Activated T-helper 17 cell treated with anti-CD3 and anti-CD28 coated beads, Interleukin-2, amount 50 U/mL, for 72 hours (primary cell): ENCODE measurements at regions not wholly inside any gene's neighbourhood (a gene's known extent, or its start where the extent isn't known, plus 50 kb on each side); places are given as distances from the start of the nearest gene placed in this dataset.
"Not testable (repeated sequence)": the region's sequence is repeated elsewhere in the genome, so short reads cannot be mapped to it uniquely, and the experiment has no call there.

ENCODE experiments used
- ATAC-seq: fragments of 150-1000 bp; cut with Tn5 transposase; replicated peaks from 2 replicates; pipeline ENCODE4 v1.10.0; 2021; ENCODE audit warnings: mild to moderate bottlenecking, moderate library complexity
- H3K27ac Mint-ChIP-seq: one replicate; pipeline ENCODE4 v1.8.0; 2022; ENCODE audit warnings: mixed read lengths
- H3K27me3 Mint-ChIP-seq: one replicate; pipeline ENCODE4 v1.8.0; 2022; ENCODE audit warnings: mixed read lengths
- H3K36me3 Mint-ChIP-seq: one replicate; pipeline ENCODE4 v1.8.0; 2022; ENCODE audit warnings: low read depth, mild to moderate bottlenecking, mixed read lengths
- H3K4me1 Mint-ChIP-seq: one replicate; pipeline ENCODE4 v1.8.0; 2022; ENCODE audit warnings: mixed read lengths
- H3K4me3 Mint-ChIP-seq: one replicate; pipeline ENCODE4 v1.8.0; 2022; ENCODE audit warnings: mild to moderate bottlenecking, mixed read lengths
- H3K9me3 Mint-ChIP-seq: one replicate; pipeline ENCODE4 v1.8.0; 2022; ENCODE audit warnings: mixed read lengths

DNA sequence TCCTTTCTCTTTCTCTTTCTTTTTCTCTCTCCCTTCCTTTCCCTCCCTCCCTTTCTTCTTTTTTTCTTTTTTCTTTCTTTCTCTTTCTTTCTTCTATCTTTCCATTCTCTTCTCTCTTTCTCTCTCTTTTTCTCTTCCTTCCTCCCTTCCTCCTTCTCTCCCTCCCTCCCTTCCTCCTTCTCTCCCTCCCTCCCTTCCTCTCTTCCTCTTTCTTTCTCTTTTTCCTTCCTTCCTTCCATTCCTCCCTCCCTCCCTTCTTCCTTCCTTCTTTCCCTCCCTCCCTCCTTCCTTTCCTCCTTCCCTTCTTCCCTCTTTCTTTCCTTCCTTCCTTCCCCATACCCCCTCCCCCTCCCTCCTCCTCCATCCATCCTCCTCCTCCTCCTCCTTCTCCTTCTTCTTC lies 243.3 kb upstream of the CTNND2 start:
- peaks cover 16% of the 10 kb centered on the region for H3K9me3 Mint-ChIP-seq
- H3K4me3 Mint-ChIP-seq = no peak overlapping the region
- no peaks in the 10 kb centered on the region for H3K36me3 Mint-ChIP-seq
- no peak for ATAC-seq
- H3K27ac Mint-ChIP-seq = no peak overlapping the region
- no peaks in the 10 kb centered on the region for H3K27me3 Mint-ChIP-seq
- H3K4me1 Mint-ChIP-seq = no peaks in the 10 kb centered on the region

DNA sequence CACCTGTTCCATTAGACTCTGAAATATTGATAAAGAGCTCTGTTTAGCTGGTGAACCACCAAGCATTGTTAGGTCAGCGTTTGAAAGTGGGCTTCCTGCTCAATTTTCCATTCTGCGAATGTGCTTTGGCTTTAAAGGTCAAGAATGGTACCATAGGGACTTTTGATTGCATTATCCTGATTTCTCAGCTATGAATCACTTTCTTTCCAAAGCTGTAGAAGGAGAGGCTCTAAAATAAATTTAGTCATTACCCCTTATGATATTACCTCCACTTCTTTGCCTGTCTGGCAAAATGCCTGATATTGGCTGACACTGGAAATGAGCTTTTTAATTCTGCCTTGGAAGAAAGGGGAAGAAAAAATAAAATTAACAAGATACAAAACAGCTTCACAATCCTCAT lies 237.2 kb upstream of the CTNND2 start:
- Mint-ChIP-seq H3K4me1 (no peaks in the 10 kb centered on the region), H3K4me3 (no peak overlapping the region), H3K36me3 (no peaks in the 10 kb centered on the region), H3K27ac (no peak overlapping the region), H3K9me3 (peaks cover 14% of the 10 kb centered on the region), H3K27me3 (no peaks in the 10 kb centered on the region)
- no peak for ATAC-seq

DNA sequence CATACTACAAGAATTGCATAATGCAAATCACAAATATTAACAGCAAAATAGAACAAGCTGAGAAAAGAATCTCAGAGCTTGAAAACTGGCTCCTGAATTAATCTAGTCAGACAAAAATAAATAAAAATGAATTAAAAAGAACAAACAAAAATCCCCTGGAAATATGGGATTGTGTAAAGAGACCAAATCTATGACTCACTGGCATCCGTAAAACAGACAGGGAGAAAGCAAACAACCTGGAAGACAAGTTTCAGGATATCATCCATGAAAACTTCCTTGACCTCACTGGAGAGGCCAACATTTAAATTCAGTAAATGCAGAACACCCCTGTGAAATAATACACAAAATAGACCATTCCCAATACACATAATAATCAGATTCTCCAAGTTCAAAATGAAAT lies 229.3 kb upstream of the CTNND2 start:
- H3K36me3 Mint-ChIP-seq = no peaks in the 10 kb centered on the region
- H3K27ac Mint-ChIP-seq = no peak overlapping the region
- H3K4me1 Mint-ChIP-seq = no peaks in the 10 kb centered on the region
- H3K27me3 Mint-ChIP-seq = no peaks in the 10 kb centered on the region
- no peak for ATAC-seq
- H3K9me3 Mint-ChIP-seq = peaks cover 14% of the 10 kb centered on the region
- H3K4me3 Mint-ChIP-seq = no peak overlapping the region

DNA sequence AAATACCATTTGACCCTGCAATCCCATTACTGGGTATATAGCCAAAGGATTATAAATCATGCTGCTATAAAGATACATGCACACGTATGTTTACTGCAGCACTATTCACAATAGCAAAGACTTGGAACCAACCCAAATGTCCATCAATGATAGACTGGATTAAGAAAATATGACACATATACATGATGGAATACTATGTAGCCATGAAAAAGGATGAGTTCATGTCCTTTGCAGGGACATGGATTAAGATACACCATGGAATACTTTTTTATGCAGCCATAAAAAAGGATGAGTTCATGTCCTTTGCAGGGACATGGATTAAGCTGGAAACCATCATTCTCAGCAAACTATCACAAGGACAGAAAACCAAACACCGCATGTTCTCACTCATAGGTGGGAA lies 226.8 kb upstream of the CTNND2 start:
- not testable (repeated sequence) for H3K27ac Mint-ChIP-seq, H3K4me3 Mint-ChIP-seq, H3K27me3 Mint-ChIP-seq, H3K4me1 Mint-ChIP-seq, H3K36me3 Mint-ChIP-seq, ATAC-seq
- H3K9me3 Mint-ChIP-seq = peaks cover 12% of the 10 kb centered on the region

DNA sequence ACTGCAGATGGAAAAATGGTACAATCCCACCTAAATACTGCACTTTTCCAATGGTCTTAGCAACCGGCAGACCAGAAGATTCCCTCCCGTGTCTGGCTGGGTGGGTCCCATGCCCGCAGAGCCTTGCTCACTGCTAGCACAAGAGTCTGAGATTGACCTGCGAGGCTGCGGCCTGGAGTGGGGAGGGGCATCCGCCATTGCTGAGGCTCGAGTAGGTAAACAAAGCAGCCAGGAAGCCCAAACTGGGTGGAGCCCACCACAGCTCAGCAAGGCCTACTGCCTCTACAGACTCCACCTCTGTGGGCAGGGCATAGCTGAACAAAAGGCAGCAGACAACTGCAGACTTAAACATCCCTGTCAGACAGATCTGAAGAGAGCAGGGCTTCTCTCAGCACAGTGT lies 221.6 kb upstream of the CTNND2 start:
- H3K27me3 Mint-ChIP-seq = no peaks in the 10 kb centered on the region
- no peaks in the 10 kb centered on the region for H3K4me1 Mint-ChIP-seq
- peaks cover 10% of the 10 kb centered on the region for H3K9me3 Mint-ChIP-seq
- no peak overlapping the region for H3K4me3 Mint-ChIP-seq
- H3K36me3 Mint-ChIP-seq = no peaks in the 10 kb centered on the region
- ATAC-seq = no peak
- H3K27ac Mint-ChIP-seq = no peak overlapping the region

DNA sequence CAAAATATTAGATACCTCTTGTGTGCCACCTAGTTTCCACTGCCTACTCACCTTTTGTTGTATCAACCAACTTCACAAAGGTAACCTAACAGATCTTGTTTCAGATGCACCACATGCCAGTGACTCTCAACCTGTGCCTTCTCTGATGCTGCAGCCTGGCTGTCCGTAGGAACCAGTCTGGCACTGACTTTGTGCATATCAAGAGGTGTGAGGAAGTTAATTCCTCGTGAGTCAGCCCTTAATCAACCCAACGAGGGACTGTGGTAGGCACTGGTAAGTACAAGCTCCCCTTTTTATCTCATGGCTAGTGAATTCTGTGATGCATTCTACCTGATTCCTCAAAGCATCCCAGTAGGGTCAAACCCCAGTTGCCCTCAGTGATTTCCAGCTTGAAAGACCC lies 215.4 kb upstream of the CTNND2 start:
- Mint-ChIP-seq H3K4me3 (no peak overlapping the region), H3K27me3 (no peaks in the 10 kb centered on the region), H3K36me3 (no peaks in the 10 kb centered on the region), H3K9me3 (peaks cover 12% of the 10 kb centered on the region), H3K27ac (no peak overlapping the region), H3K4me1 (no peaks in the 10 kb centered on the region)
- no peak for ATAC-seq

DNA sequence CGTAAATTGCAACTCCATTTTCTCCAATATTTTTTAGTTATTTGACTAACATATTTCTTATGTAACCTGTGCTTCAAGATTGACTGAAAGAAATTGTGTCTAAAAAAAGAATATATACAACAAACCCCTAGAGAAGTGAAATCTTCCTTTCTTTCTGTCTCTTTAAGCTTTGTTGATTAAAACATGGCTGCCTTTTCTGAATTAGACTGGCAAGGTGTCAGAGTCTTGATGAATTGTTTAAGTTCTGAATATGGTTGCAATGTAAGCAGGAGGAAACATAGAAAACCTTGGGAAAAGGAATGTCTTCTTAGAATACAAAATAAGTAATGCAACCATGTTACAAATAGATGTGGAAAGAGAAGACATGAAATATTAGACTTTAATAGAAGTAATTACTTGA lies 209.8 kb upstream of the CTNND2 start:
- Mint-ChIP-seq H3K4me1 (no peaks in the 10 kb centered on the region), H3K9me3 (peaks cover 22% of the 10 kb centered on the region), H3K27me3 (no peaks in the 10 kb centered on the region), H3K36me3 (no peaks in the 10 kb centered on the region), H3K27ac (no peak overlapping the region), H3K4me3 (no peak overlapping the region)
- no peak for ATAC-seq

DNA sequence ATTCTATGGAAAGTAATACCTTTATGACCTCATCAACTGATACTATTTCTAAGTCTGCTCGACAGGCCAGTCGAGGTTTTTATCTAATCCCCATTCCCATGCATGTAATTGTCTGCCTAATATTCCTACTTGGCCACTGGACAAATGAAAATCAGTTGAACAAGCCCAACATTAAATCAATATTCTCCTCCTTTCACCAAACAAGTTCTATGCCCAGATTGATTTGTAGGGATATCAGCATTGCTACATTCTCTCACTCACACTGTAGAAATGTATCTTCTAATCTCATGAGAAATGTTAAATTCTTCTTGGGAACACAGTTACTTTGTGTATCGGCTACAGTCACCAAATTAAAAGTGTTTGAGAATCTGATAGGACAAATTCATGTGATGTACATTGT lies 208.8 kb upstream of the CTNND2 start:
- Mint-ChIP-seq H3K4me1 (no peaks in the 10 kb centered on the region), H3K27ac (no peak overlapping the region), H3K4me3 (no peak overlapping the region), H3K9me3 (peaks cover 22% of the 10 kb centered on the region), H3K27me3 (no peaks in the 10 kb centered on the region), H3K36me3 (no peaks in the 10 kb centered on the region)
- ATAC-seq = no peak

DNA sequence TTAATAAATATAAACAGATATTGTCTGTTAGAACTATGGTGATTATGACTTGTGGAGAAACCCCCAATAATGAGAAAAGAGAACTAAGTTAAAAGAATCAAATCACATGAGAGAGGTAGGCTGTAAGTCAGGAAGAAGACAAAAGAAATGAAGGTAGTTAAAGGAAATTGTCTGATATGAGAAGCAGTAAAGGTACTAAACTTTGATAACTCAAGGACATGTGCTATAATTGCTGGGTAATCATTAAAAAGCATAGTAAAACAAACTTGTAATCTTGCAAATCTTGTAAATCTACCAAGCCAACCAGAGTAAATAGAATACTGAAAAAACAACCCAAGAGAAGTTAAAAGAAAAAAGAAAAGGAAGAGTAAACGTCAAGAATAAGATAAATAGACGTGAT lies 207.0 kb upstream of the CTNND2 start:
- no peaks in the 10 kb centered on the region for H3K4me1 Mint-ChIP-seq
- no peak for ATAC-seq
- H3K9me3 Mint-ChIP-seq = peaks cover 19% of the 10 kb centered on the region
- H3K36me3 Mint-ChIP-seq = no peaks in the 10 kb centered on the region
- no peak overlapping the region for H3K27ac Mint-ChIP-seq
- no peaks in the 10 kb centered on the region for H3K27me3 Mint-ChIP-seq
- no peak overlapping the region for H3K4me3 Mint-ChIP-seq

DNA sequence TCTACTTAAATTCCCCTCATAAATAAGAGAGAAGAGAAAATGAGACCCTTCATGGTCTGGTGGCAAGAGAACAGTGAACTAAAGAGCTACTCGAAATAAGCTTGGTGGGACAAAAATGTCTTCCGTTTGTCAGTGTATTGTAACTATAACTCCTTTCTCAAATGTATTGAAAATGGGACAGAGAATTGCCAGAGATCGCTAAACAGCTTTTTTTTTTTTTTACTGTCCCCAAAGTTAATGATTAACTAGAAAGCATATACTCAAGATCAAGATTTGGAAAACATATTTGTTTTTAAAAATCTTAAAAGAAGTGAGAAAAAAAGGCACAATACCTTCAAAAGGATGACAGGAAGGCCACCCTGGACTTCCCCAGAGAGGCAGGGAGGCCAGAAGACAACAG lies 206.4 kb upstream of the CTNND2 start:
- H3K9me3 Mint-ChIP-seq = peaks cover 20% of the 10 kb centered on the region
- no peak overlapping the region for H3K4me3 Mint-ChIP-seq
- H3K36me3 Mint-ChIP-seq = no peaks in the 10 kb centered on the region
- ATAC-seq = no peak
- no peaks in the 10 kb centered on the region for H3K27me3 Mint-ChIP-seq
- H3K27ac Mint-ChIP-seq = no peak overlapping the region
- H3K4me1 Mint-ChIP-seq = no peaks in the 10 kb centered on the region

DNA sequence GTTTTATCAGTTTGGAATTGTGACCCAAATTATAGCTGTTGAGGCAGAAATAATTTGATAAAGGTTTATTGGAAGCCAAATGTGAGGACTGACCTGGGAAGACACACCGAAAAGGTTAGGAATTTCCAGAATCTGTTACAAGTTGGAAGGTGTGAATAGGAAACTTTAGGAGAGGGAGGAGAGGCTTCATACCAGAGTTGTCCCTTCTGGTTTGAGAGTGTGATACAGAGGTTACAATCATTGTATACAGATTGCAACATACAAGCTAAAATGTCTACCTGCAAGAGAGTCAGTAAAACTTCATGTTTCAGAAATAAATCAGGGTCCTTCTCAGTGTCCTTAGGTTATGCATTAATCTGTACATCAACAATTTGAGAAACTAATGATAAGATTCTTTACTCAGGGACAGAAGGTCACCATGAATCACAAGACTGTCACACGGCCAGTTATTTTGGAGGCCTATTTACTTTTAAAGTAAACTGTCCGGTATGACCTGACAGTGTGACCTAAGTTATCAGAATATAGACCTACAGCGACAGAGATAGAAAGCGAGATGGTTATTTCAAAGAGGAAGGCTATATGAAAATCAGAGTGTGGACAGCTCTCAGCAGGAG lies 204.9 kb upstream of the CTNND2 start:
- Mint-ChIP-seq H3K4me3 (no peak overlapping the region), H3K27me3 (no peaks in the 10 kb centered on the region), H3K36me3 (no peaks in the 10 kb centered on the region), H3K9me3 (peaks cover 18% of the 10 kb centered on the region), H3K4me1 (no peaks in the 10 kb centered on the region), H3K27ac (no peak overlapping the region)
- ATAC-seq = no peak

DNA sequence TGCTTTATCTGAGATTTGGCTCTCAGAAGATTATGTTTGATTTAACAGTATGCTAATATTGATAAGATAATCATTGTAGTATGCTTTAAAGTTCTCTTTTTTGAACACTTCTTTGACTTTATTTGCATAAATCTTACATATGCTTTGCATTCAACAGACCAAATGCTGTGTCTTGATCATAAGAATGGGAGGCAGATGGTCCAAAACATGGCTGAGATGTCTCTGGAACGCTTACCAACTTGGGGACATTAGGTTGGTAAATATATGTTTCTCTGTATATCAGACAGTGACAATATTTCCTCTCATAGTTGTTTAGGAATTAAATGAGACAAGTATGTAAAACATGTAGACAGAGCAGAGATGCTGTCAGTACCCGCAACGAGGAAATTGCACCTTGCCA lies 197.9 kb upstream of the CTNND2 start:
- Mint-ChIP-seq H3K27ac (no peak overlapping the region), H3K36me3 (no peaks in the 10 kb centered on the region), H3K9me3 (peaks cover 17% of the 10 kb centered on the region), H3K27me3 (no peaks in the 10 kb centered on the region), H3K4me3 (no peak overlapping the region), H3K4me1 (no peaks in the 10 kb centered on the region)
- no peak for ATAC-seq

DNA sequence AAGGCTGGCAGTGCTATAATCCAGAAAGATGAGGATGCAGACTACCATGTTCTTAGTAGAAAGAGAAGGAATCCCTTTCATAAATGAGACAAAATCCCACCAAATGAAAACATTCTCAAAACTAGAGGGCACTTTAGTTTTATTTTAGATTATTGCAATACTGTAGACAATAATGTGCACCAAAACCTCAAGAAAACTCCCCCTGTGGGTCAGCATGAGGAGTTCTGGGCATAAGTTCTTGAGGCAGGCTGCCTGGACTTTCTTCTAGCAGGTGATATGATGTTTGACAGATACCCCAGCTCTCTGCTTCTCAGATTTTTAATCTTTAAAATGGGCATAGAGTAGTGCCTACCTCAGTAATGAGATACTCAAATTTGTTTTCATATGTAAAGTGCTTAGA lies 196.3 kb upstream of the CTNND2 start:
- ATAC-seq = no peak
- Mint-ChIP-seq H3K27ac (no peak overlapping the region), H3K36me3 (no peaks in the 10 kb centered on the region), H3K9me3 (peaks cover 12% of the 10 kb centered on the region), H3K4me1 (no peaks in the 10 kb centered on the region), H3K27me3 (no peaks in the 10 kb centered on the region), H3K4me3 (no peak overlapping the region)

DNA sequence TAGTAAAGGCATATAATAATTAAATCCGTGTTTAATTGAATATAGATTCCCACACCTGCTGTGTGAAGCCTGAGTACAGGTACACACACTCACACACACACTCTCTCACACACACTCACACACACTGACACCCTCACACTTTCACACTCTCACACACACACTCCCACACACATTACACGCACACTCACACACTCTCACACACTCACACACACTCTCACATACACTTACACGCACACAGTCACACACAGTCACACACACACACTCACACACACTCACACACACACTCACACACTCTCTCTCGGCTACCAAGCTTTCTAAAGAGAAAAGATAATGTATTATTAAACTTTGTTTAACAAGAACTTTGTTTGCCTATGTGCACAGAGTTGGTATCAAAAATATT lies 195.1 kb upstream of the CTNND2 start:
- no peak overlapping the region for H3K4me3 Mint-ChIP-seq
- H3K27me3 Mint-ChIP-seq = no peaks in the 10 kb centered on the region
- no peak for ATAC-seq
- H3K27ac Mint-ChIP-seq = no peak overlapping the region
- no peaks in the 10 kb centered on the region for H3K36me3 Mint-ChIP-seq
- no peaks in the 10 kb centered on the region for H3K4me1 Mint-ChIP-seq
- peaks cover 15% of the 10 kb centered on the region for H3K9me3 Mint-ChIP-seq

DNA sequence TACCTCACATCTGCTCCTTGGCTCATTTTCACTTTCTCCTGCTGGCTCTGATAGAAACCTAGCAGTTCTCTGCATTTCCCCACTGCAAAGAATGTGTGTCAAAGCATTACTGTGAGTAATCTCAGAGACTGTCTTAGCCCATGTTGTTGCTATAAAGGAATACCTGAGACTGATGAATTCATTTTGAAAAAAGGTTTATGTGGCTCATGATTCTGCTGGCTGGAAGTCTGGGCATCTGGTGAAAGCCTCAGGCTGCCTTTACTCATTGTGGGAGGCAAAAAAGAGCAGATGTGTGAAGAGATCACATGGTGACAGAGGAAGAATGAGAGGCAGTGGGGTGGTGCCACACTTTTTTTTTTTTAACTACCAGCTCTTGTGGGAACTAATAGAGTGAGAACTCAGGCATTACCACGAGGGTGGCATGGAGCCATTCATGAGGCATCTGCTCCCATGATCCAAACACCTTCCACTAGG lies 191.6 kb upstream of the CTNND2 start:
- no peaks in the 10 kb centered on the region for H3K4me1 Mint-ChIP-seq
- no peak overlapping the region for H3K4me3 Mint-ChIP-seq
- no peak overlapping the region for H3K27ac Mint-ChIP-seq
- H3K36me3 Mint-ChIP-seq = no peaks in the 10 kb centered on the region
- no peak for ATAC-seq
- H3K27me3 Mint-ChIP-seq = no peaks in the 10 kb centered on the region
- peaks cover 21% of the 10 kb centered on the region for H3K9me3 Mint-ChIP-seq

DNA sequence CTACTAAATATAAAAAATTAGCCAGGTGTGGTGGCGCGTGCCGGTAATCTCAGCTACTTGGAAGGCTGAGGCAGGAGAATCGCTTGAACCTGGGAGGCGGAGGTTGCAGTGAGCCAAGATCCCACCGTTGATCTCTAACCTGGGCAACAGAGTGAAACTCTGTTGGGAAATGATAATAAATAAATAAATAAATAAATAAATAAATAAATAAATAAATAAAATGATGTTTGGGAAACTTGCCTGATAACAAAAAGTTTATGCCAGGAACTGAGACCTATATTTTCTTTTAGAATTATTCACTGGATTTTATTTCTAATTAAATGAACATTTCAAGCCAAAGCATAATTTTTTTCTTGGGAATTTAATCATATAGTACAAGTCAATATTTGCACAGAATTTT lies 189.3 kb upstream of the CTNND2 start:
- H3K27me3 Mint-ChIP-seq = no peaks in the 10 kb centered on the region
- no peak overlapping the region for H3K27ac Mint-ChIP-seq
- H3K9me3 Mint-ChIP-seq = peaks cover 15% of the 10 kb centered on the region
- H3K36me3 Mint-ChIP-seq = no peaks in the 10 kb centered on the region
- no peak for ATAC-seq
- no peak overlapping the region for H3K4me3 Mint-ChIP-seq
- no peaks in the 10 kb centered on the region for H3K4me1 Mint-ChIP-seq
